LNCaP clone FGC (cell line): ENCODE measurements at regions not wholly inside any gene's neighbourhood (a gene's known extent, or its start where the extent isn't known, plus 50 kb on each side); places are given as distances from the start of the nearest gene placed in this dataset.

Experiments
- DNase-seq: peaks from one replicate; pipeline ENCODE4 v3.0.0-alpha.2; 2011; ENCODE audit warnings: low read depth
- H3K4me3 ChIP-seq: 2 replicates; pipeline ENCODE4 v1.5.1; 2011; ENCODE audit warnings: mild to moderate bottlenecking, low read depth, low read length, control low read depth
- TF ChIP-seq, protein P1 (sequence below): IDR thresholded peaks from 2 replicates; pipeline ENCODE4 v1.5.1; 2012; ENCODE audit warnings: mild to moderate bottlenecking; ENCODE audit not compliant: control insufficient read depth, insufficient read depth; ENCODE audit errors: extremely low read depth

- DNase-seq, result no peak
- TF ChIP-seq, protein P1, sequence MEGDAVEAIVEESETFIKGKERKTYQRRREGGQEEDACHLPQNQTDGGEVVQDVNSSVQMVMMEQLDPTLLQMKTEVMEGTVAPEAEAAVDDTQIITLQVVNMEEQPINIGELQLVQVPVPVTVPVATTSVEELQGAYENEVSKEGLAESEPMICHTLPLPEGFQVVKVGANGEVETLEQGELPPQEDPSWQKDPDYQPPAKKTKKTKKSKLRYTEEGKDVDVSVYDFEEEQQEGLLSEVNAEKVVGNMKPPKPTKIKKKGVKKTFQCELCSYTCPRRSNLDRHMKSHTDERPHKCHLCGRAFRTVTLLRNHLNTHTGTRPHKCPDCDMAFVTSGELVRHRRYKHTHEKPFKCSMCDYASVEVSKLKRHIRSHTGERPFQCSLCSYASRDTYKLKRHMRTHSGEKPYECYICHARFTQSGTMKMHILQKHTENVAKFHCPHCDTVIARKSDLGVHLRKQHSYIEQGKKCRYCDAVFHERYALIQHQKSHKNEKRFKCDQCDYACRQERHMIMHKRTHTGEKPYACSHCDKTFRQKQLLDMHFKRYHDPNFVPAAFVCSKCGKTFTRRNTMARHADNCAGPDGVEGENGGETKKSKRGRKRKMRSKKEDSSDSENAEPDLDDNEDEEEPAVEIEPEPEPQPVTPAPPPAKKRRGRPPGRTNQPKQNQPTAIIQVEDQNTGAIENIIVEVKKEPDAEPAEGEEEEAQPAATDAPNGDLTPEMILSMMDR, result no peak
- no peak overlapping the region for H3K4me3 ChIP-seq
Observed at GRCh38 chr4:173704201-173704600, 174.2 kb upstream of the HAND2 start.

GRCh38 chr4:173703021-173703420 is 173.0 kb upstream of the HAND2 start:
- TF ChIP-seq, protein P1, result no peak
- H3K4me3 ChIP-seq, result no peak overlapping the region
- DNase-seq, result no peak

DNA sequence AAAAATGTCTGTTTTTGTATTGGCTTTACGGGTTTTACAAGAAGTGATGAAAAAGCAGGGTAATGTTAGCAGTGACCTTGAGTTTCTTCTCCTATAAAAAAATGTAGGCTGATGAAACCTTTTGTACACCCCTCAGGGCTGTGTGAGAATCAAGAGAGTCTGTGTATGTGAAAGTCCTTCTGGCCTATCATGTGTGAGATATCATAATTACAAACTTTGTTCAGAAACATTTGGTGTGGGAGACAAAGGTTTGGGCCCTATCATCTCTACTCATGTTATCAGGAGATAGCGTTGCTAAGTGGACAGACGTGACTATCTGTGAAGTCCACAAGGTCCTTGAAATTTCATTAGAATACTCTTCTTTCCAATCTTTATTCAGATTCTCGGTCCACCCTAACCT is 170.6 kb upstream of the HAND2 start:
- no peak for DNase-seq
- TF ChIP-seq, protein P1, result no peak
- no peak overlapping the region for H3K4me3 ChIP-seq

GRCh38 chr4:173699841-173700475 is 169.9 kb upstream of the HAND2 start:
- no peak overlapping the region for H3K4me3 ChIP-seq
- TF ChIP-seq, protein P1, result no peak
- DNase-seq, result no peak

DNA sequence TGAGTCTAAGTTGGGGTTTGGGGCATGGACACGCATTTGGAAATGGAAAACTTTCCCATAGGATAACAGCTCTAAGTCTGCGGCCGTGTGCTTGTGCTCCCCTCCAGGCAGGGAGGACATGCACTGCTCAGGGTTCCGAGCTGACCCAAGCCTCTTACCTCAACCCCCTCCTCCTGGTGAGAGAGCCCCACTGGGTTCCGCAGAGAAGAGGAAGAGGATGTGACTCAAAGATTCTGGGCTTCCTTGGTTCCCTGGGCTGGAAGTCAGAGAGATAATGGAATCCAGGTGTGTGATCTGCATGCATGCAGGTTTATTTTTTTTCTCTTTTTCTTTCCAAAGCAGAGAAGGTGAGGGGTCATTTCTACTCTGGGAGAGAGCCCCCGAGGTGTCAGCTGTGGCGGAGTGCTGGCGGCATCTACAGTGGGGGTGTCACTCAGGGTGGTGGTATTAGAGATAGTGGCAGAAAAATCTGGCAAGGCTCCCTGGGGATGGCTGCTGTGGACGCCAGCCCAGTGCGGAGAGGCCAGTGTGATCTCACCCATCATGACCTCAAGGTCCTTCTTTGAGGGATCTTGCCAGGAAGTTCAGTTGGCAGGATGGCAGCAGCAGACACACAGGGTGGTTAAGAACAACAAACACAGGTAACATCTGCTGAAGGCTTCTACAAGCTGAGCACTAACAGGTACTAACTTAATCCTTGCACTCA is 168.7 kb upstream of the HAND2 start:
- TF ChIP-seq, protein P1, result no peak
- peak; percentile 39 for DNase-seq
- H3K4me3 ChIP-seq, result no peak overlapping the region

DNA sequence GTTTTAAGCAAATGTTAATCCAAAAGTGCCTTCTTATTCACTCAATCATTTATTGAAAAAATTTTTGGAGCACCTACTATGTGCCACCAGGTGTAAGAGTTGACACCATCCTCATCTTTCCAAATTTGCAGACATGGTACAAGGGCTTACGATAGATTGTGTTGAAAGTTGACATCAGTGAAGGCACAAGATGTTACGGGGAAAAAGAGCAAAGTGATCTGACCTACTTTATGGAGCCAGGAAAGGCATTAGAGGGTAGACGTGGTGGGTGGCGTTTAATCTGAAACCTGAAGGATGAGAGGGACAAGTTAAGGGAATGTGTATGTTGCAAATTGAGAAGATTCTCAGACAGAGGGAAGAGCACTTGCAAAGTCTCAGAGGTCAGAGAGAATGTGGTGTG is 167.8 kb upstream of the HAND2 start:
- DNase-seq, result no peak
- TF ChIP-seq, protein P1, result no peak
- no peak overlapping the region for H3K4me3 ChIP-seq
